GM18858 (cell line): ENCODE measurements at regions not wholly inside any gene's neighbourhood (a gene's known extent, or its start where the extent isn't known, plus 50 kb on each side); places are given as distances from the start of the nearest gene placed in this dataset.
"Not testable (repeated sequence)": the region's sequence is repeated elsewhere in the genome, so short reads cannot be mapped to it uniquely, and the experiment has no call there.

Experiments
- ATAC-seq: cut with Tn5 transposase; IDR thresholded peaks from one replicate; pipeline ENCODE4 v1.9.1; 2021; ENCODE audit not compliant: unreplicated experiment

- ATAC-seq: no peak
Measured at GRCh38 chr12:41684997-41685396, 459.7 kb downstream of the GXYLT1 start.

GRCh38 chr12:41683513-41684240, 461.0 kb downstream of the GXYLT1 start:
- no peak for ATAC-seq

GRCh38 chr12:41683023-41683422, 461.7 kb downstream of the GXYLT1 start:
- ATAC-seq: peak; percentile 44

GRCh38 chr12:41681898-41682297, 462.8 kb downstream of the GXYLT1 start:
- ATAC-seq: no peak

GRCh38 chr12:41680155-41680554, 464.5 kb downstream of the GXYLT1 start:
- ATAC-seq: no peak

GRCh38 chr12:41663598-41664265, 475.6 kb downstream of the PDZRN4 start:
- ATAC-seq: no peak

- no peak for ATAC-seq
Measured at GRCh38 chr12:41661141-41661765, 473.1 kb downstream of the PDZRN4 start.

- ATAC-seq: no peak
Measured at GRCh38 chr12:41656454-41656853, 468.3 kb downstream of the PDZRN4 start.

- ATAC-seq: no peak
Measured at GRCh38 chr12:41653386-41654326, 465.5 kb downstream of the PDZRN4 start.

GRCh38 chr12:41652981-41653380, 464.9 kb downstream of the PDZRN4 start:
- no peak for ATAC-seq

GRCh38 chr12:41645624-41646023, 457.5 kb downstream of the PDZRN4 start:
- ATAC-seq: no peak

GRCh38 chr12:41642808-41643207, 454.7 kb downstream of the PDZRN4 start:
- not testable (repeated sequence) for ATAC-seq

GRCh38 chr12:41636653-41637052, 448.5 kb downstream of the PDZRN4 start:
- ATAC-seq: no peak

- ATAC-seq: no peak
Measured at GRCh38 chr12:41635626-41636364, 447.7 kb downstream of the PDZRN4 start.

- no peak for ATAC-seq
Measured at GRCh38 chr12:41634091-41634490, 446.0 kb downstream of the PDZRN4 start.

GRCh38 chr12:41629611-41630010, 441.5 kb downstream of the PDZRN4 start:
- no peak for ATAC-seq

GRCh38 chr12:41627476-41627875, 439.4 kb downstream of the PDZRN4 start:
- ATAC-seq: no peak

GRCh38 chr12:41624571-41624970, 436.5 kb downstream of the PDZRN4 start:
- no peak for ATAC-seq
